Activated naive CD4-positive, alpha-beta T cell treated with anti-CD3 and anti-CD28 coated beads for 36 hours (primary cell): ENCODE measurements at regions not wholly inside any gene's neighbourhood (a gene's known extent, or its start where the extent isn't known, plus 50 kb on each side); places are given as distances from the start of the nearest gene placed in this dataset.
A peak's percentile ranks its signal among the peaks of the same experiment; 100 is the strongest.

Experiments used
- CTCF ChIA-PET: fragments of 350-600 bp; sonication (Branson Sonifier 250); formaldehyde crosslinking; loops from one replicate; lab custom pipeline; 2021; ENCODE audit warnings: antibody characterized with exemption; lab: Charles Lee
- DNase-seq: peaks from one replicate; pipeline ENCODE4 v3.0.0-alpha.2; 2020
- H3K27ac Mint-ChIP-seq: one replicate; pipeline ENCODE4 v1.8.0; 2021; ENCODE audit warnings: mild to moderate bottlenecking, mixed read lengths
- H3K27me3 Mint-ChIP-seq: one replicate; pipeline ENCODE4 v1.8.0; 2021; ENCODE audit warnings: low read depth, mixed read lengths
- H3K36me3 Mint-ChIP-seq: one replicate; pipeline ENCODE4 v1.8.0; 2021; ENCODE audit warnings: low read depth, mixed read lengths
- H3K4me1 Mint-ChIP-seq: one replicate; pipeline ENCODE4 v1.8.0; 2021; ENCODE audit warnings: low read depth, mixed read lengths
- H3K4me3 Mint-ChIP-seq: one replicate; pipeline ENCODE4 v1.8.0; 2021; ENCODE audit warnings: mild to moderate bottlenecking, moderate library complexity, mixed read lengths
- H3K9me3 Mint-ChIP-seq: one replicate; pipeline ENCODE4 v1.8.0; 2021; ENCODE audit warnings: mixed read lengths
- intact Hi-C: fragments of 100-400 bp; cut with micrococcal nuclease; formaldehyde crosslinking; loops from one replicate; pipeline ENCODE4 v1.15.1; 2023

- no peaks in the 10 kb centered on the region for H3K9me3 Mint-ChIP-seq
- DNase-seq = no peak
- CTCF ChIA-PET = no interaction called here
- no peak overlapping the region for H3K27ac Mint-ChIP-seq
- intact Hi-C loops = loop anchor here (10.0 kb wide), 1 partner anchor 1371 kb away; the partner anchor contains the start of gene WDR1
- no peaks in the 10 kb centered on the region for H3K27me3 Mint-ChIP-seq
- H3K4me1 Mint-ChIP-seq = peaks cover 38% of the 10 kb centered on the region
- no peaks in the 10 kb centered on the region for H3K36me3 Mint-ChIP-seq
- H3K4me3 Mint-ChIP-seq = no peak overlapping the region
These were observed 57.2 kb upstream of the HS3ST1 start for GRCh38 chr4:11485926-11486325.

- CTCF ChIA-PET = interaction anchor here (1.2 kb wide), 1 partner anchor 22 kb away, joined by 3 read pairs; no protein-coding TSS in a partner anchor
- intact Hi-C loops = loop anchor here (5.0 to 10.0 kb wide), 2 partner anchors 63 to 1370 kb away; partner anchors contain the start of gene WDR1
- no peak for DNase-seq
- Mint-ChIP-seq H3K4me3 (no peak overlapping the region), H3K27ac (no peak overlapping the region), H3K27me3 (no peaks in the 10 kb centered on the region), H3K36me3 (no peaks in the 10 kb centered on the region), H3K9me3 (no peaks in the 10 kb centered on the region), H3K4me1 (peaks cover 38% of the 10 kb centered on the region)
These were observed 55.8 kb upstream of the HS3ST1 start for GRCh38 chr4:11484531-11484930.

GRCh38 chr4:11483046-11483445, 54.4 kb upstream of the HS3ST1 start:
- H3K9me3 Mint-ChIP-seq = no peaks in the 10 kb centered on the region
- intact Hi-C loops = loop anchor here (5.0 to 10.0 kb wide), 2 partner anchors 64 to 1368 kb away; partner anchors contain the start of gene WDR1
- peaks cover 24% of the 10 kb centered on the region for H3K4me1 Mint-ChIP-seq
- CTCF ChIA-PET = interaction anchor here (1.3 kb wide), 1 partner anchor 11 kb away, joined by 3 read pairs; no protein-coding TSS in a partner anchor
- no peak for DNase-seq
- no peaks in the 10 kb centered on the region for H3K27me3 Mint-ChIP-seq
- H3K36me3 Mint-ChIP-seq = no peaks in the 10 kb centered on the region
- H3K4me3 Mint-ChIP-seq = no peak overlapping the region
- no peak overlapping the region for H3K27ac Mint-ChIP-seq

- peaks cover 13% of the 10 kb centered on the region for H3K4me1 Mint-ChIP-seq
- DNase-seq = peak; percentile 36
- H3K27ac Mint-ChIP-seq = no peak overlapping the region
- H3K4me3 Mint-ChIP-seq = no peak overlapping the region
- CTCF ChIA-PET = interaction anchor here (0.6 to 1.0 kb wide), 3 partner anchors 9 to 284 kb away, joined by 3 to 7 read pairs (median 3); no protein-coding TSS in a partner anchor
- intact Hi-C loops = loop anchor here (1.0 to 10.0 kb wide), 3 partner anchors 9 to 1366 kb away; partner anchors contain the start of gene WDR1
- peaks cover 2% of the 10 kb centered on the region for H3K9me3 Mint-ChIP-seq
- H3K27me3 Mint-ChIP-seq = no peaks in the 10 kb centered on the region
- H3K36me3 Mint-ChIP-seq = no peaks in the 10 kb centered on the region
These were observed 52.0 kb upstream of the HS3ST1 start for GRCh38 chr4:11480683-11481082.
